ENCODE measurements at regions not wholly inside any gene's neighbourhood (a gene's known extent, or its start where the extent isn't known, plus 50 kb on each side); places are given as distances from the start of the nearest gene placed in this dataset.

DNA sequence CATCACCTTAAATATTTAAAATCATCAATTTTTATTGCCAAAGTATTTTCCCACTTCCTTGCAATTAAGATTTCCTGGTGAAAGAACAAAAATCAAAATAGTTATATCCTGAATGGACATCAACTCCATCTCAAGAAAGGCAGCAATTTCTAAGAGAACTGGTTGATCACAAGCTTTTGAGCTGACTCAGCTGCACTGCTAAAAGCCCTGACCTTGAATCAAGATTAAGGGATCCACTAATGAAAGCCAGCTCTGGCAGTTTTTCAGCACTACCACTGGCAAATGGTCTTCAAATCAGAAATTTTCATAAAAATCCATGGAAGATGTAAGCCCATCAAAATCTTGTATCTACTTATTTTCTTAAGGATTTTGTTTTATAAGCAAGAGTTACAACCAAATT is 123.4 kb downstream of the SLC6A15 start:
- no peak overlapping the region for H3K27ac ChIP-seq
- TF ChIP-seq, protein P1, sequence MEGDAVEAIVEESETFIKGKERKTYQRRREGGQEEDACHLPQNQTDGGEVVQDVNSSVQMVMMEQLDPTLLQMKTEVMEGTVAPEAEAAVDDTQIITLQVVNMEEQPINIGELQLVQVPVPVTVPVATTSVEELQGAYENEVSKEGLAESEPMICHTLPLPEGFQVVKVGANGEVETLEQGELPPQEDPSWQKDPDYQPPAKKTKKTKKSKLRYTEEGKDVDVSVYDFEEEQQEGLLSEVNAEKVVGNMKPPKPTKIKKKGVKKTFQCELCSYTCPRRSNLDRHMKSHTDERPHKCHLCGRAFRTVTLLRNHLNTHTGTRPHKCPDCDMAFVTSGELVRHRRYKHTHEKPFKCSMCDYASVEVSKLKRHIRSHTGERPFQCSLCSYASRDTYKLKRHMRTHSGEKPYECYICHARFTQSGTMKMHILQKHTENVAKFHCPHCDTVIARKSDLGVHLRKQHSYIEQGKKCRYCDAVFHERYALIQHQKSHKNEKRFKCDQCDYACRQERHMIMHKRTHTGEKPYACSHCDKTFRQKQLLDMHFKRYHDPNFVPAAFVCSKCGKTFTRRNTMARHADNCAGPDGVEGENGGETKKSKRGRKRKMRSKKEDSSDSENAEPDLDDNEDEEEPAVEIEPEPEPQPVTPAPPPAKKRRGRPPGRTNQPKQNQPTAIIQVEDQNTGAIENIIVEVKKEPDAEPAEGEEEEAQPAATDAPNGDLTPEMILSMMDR (conservative IDR thresholded peaks at IDR 0.05) = no peak

DNA sequence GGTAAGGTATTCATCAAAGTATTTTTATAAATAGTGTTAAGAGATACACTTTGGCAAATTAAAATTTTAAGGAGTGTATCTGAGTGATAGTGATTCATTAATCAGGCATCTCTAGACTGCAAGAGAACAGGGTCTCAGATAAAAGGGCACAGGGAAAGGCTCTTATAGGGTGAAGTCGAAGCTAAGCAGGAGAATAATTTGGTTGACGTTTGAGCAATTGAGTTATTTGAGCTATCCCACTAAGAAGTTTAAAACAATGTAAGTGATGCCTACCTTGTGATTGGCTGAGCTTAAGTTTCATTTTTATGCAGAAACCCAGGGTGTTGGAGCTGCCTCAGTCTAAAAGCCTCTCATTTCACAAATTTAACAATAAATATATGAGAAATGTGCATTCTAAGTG is 125.3 kb downstream of the SLC6A15 start:
- H3K27ac ChIP-seq = no peak overlapping the region
- TF ChIP-seq, protein P1 (conservative IDR thresholded peaks at IDR 0.05) = no peak

DNA sequence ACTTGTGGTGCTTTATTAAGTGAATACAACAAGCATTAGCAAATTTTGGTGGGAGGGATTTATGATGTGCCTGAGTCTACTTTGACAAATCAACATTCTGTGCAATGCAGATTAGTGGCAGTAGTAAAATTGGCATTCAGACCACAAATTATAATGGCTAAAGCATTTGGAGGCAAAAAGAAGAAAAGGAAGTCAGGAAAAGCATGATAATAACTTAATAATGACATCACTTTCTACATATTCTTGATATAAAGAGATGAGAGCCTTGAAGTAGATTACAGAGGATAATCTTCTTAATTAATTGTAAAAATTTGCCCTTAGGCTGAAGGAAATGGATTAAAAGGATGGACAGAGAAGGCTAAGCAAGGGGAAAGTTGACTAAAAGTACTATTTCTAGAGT is 126.0 kb downstream of the SLC6A15 start:
- H3K27ac ChIP-seq = no peak overlapping the region
- TF ChIP-seq, protein P1 (conservative IDR thresholded peaks at IDR 0.05) = no peak

DNA sequence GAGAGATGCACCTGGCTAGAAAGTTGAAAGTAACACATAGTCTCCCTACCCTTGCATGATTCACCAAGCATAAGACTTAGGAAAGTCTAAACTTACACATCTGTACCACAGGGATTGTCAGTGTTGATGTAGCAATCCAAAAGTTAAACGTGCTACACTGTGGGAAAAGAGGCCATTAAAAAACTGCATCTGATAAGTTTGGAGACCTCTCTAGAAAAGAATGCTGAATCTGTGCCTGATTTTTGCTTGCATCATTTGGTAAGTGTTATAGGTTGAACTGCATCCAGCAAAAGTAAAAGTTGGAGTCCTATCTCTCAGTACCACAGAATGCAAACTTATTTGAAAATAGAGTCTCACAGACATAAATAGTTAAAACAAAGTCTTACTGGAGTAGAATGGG is 126.6 kb downstream of the SLC6A15 start:
- H3K27ac ChIP-seq = no peak overlapping the region
- TF ChIP-seq, protein P1 (conservative IDR thresholded peaks at IDR 0.05) = no peak

DNA sequence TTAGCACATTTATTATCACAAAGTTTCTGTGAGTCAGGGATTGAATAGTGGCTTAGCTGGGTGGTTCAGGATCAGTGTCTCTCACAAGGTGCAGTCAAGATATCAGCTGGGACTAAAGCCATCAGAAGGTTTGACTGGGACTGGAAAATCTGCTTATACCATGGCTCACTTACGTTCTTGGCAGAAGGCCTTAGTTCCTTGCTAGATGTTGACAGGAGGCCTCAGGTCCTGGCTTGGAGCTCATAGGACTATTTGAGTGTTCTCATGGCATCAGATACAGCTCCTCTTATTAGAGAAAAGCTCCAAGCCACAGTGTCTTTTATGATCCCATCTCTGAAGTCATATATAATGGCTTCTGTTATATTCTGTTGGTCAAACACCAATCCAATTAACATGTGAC is 127.3 kb downstream of the SLC6A15 start:
- TF ChIP-seq, protein P1 (conservative IDR thresholded peaks at IDR 0.05) = no peak
- no peak overlapping the region for H3K27ac ChIP-seq

DNA sequence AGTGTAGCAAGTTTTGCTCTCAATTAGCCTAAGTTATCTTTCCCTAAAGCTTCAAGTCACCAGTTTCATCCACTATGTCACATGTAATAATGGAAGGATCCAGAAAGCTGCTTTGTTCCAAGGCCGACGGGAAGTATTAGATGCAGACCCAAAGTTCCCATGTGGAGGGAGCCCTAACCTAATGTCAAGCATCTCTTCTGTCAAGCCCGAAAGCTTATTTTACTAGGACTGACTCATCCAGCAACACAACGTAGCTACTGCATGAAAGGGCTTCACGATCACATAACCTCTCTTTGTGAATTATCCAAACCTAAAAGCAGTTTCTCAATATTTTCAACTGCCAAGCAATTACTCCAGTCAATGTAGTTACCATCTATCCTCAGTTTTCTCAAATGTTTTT is 133.4 kb downstream of the SLC6A15 start:
- TF ChIP-seq, protein P1 (conservative IDR thresholded peaks at IDR 0.05) = no peak
- H3K27ac ChIP-seq = no peak overlapping the region

DNA sequence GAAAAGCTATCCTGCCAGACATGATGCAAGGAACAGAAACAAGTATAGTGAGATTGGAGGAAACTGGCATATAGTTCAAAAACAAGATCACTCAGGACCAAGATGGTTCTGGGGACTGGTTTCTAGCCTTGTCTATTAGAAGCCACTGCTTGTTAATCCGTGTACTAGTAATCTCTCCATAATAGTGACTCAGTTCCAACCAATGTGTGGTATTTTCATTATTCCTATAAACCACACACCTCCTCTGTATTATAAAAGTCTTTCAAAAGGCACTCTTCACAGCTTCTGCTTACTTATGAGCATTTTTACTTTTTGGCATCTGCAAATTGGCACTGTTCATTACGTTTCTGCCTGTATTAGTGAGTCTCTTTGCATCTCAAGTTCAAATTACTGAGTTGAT is 140.3 kb downstream of the SLC6A15 start:
- TF ChIP-seq, protein P1 (conservative IDR thresholded peaks at IDR 0.05) = no peak
- no peak overlapping the region for H3K27ac ChIP-seq

DNA sequence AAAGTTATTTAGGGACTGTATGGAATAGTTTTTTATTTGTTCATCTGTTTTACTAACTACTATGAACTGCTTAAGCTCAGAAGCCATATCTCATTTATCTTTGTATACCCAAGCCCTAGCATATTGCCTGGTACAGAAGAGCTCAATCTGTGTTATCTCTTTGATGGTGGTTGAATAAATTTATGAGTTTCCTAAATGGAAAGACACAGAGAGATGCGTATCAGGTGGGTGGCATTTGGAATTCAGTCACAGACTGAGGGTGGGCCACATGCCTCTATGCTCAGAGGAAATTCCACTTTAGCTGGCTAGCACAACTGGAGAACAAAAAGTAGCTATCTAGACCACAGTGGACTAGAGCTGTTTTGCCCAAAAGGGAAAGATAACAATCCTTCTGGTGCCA is 145.5 kb downstream of the SLC6A15 start:
- H3K27ac ChIP-seq = no peak overlapping the region
- TF ChIP-seq, protein P1 (conservative IDR thresholded peaks at IDR 0.05) = no peak

All from VCaP (cell line).